AML-193 (cell line): ENCODE measurements at regions not wholly inside any gene's neighbourhood (a gene's known extent, or its start where the extent isn't known, plus 50 kb on each side); places are given as distances from the start of the nearest gene placed in this dataset.
"Not testable (repeated sequence)": the region's sequence is repeated elsewhere in the genome, so short reads cannot be mapped to it uniquely, and the experiment has no call there.

Source experiments
- DNase-seq, 2 experiments: peaks; one replicate each; lab custom pipeline; 2025; lab: John Stamatoyannopoulos, UW

DNA sequence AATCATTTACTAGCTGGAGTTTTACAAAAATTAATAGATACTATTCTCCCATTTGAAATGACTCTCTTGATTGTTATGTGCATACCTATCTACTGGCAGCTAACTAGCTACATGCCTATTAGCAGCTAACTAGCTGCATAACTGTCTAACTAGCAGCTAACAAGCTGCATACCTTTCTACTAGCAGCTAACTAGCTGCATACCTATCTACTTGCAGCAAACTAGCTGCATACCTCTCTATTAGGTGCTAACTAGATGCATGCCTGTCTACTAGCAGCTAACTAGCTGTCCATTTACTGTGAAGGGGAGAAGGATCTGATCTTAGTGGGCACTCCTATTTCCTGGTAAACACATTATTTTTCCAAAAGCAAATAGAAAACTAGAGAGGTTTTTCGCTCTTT is 439.4 kb upstream of the PFKP start:
- no peak for DNase-seq

DNA sequence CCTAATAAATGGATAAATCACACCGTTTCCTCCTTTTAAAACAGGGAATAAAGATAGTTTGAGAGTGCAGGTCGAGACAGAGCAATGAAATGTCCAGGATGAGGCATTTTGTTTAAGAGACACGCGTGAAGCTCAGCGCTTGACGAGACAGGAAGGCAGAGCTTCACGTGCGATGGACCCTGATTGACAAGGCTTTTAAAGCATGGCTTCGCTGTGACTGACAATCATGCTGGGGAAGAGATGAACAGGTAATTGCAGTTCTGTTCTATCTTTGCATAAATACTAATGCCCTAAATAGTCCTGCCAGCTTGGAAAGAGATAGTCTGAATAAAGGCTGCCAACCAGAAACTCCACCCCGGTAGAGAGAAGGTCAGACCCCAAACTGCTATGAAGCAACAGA is 442.3 kb upstream of the PFKP start:
- DNase-seq: no peak

DNA sequence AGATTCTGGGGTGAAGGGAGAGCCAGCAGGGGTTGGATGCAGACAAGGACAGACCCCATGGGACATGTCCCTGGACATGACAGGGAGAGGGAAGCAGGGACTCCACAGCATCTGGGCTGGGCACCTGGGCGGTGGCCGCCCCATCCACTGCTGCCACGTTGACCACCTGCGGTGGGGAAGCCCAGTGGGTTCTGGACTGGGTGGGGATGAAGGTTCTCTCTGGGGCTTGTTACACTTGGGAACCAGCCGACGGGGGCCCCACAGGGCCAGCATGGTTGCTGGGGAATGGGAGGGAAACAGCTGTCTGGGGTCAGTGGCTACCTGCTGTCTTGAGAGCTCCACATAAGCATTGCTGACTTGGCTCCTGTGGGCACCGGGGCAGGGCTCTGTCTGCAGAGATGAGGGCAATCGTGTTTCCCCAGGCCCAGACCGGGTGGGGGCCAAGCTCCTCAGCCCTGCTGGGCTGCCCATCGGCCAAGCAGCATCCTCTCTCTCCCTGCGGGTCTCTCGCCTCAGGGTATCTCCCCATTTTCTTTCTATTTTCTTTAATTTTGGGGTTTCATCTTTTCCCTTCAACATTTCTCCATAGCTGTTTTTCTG is 443.6 kb upstream of the PFKP start:
- DNase-seq: no peak

DNA sequence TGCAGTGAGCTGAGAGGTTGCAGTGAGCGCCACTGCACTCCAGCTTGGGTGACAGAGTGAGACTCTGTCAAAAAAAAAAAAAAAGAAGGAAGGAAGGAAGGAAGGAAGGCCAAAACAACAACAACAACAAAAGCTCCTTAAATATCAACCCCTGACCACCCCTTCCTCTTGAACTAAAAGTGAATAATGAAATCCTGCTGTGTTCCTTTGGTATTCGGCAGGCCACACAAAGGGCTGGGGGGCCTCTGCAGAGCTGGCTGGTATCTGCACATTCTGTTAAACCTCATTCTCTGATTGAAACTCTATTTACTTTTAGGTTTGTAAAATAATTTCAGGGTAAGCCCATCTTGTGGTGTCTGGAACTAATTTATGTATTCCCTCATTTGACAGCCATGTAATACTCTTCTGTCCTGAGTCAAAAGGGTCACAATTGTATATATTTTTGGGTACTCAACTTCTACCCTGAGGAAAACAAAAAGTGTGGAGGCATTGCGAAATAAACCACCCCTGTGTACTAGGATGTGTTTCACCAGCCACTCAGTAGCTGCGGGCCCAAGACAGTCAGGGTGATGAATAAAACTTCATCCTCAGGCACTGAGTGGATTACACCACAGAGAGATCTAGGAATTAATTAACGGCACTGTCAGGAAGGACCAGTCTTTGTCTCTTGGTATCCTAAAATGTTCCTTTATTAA is 446.4 kb upstream of the PFKP start:
- no peak for DNase-seq

DNA sequence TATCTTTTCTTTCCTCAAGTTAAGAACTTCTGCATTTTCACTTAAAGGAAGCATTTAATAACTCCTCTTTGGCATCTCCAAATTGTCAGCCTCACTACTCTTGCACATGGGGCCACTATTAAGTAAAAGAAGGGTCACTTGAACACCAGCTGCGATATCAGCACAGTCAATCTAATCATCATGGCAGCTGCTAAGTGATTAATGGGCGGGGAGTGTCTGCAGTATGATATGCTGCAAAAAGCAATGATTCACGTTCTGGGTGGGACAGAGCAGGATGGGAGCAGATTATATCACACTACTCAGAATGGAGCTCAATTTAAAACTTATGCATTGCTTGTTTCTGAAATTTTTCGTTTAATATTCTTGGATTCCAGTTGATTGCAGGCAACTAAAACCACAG is 447.4 kb upstream of the PFKP start:
- no peak for DNase-seq

DNA sequence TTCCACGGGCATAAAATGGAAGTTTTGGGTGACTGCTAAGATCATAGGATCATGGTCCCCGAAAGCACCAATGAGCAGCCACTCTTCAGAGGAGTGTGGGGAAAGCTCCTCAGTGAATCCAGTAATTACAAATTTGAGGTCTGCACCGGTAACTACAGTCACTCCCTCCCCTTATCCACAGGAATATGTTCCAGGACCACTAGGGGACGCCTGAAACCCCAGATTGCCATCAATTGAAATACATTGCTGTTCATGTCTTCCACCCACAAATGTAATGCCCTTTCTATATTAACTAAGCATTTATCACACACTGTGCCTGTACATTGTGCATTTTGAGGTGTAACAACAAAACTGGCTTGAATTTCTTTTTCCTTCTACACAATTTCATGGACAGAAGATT is 447.9 kb upstream of the PFKP start:
- peak; percentile 16 to 18 for DNase-seq

DNA sequence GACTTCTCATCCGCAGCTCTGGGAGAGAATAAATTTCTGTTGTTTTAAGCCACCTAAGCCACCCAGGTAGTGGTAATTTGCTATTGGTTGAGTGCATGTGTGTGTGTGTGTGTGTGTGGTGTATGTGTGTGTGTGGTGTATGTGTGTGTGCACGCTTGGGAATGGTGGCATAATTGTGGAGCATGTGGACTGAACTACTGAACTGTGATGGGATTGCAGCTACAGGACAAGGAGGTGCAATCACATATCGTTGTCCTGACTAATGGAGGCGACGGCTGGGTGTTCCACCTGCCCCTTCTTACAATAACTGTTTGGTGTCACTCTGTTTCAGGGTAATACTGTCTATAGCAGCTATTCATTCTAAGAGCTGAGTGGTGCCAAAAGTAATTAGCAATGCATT is 448.7 kb upstream of the PFKP start:
- DNase-seq: no peak

DNA sequence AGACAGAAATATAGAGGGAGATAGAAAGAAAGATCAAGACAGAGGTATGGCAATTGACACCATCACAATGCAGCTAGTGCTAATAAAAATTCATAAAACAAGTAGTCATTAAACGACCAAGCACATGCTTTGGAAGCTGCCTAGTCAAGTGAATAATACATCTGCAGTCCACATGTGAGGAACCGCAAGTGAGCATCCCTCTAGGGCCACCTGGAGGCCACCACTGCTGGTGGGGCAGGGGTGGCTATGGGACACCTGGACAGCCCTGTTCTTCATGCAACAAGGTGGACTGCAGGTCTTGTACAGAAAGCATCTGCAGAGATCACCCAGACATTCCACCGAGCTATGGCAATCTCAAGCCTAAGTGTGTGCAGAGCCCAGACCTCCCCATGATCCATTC is 451.1 kb upstream of the PFKP start:
- no peak for DNase-seq

DNA sequence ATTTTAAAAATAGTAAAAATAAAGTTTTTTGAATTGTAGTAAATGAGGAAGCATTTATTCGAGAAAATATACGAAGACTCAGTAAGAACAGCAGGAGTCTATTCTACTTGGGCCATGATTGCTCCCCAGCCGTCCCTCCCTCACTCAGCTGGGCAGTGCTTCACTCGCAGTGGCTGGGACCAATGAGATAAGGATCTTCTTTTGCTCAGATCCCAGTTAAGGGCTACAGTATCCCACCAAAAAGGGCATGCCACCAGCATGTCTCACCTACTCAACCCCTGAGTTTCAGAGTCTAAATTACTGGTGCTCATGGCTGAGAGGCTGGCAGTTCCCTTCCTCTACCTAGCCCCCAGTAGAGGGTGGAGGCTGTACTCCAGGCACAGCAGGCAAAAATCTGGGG is 455.7 kb upstream of the PFKP start:
- no peak for DNase-seq

DNA sequence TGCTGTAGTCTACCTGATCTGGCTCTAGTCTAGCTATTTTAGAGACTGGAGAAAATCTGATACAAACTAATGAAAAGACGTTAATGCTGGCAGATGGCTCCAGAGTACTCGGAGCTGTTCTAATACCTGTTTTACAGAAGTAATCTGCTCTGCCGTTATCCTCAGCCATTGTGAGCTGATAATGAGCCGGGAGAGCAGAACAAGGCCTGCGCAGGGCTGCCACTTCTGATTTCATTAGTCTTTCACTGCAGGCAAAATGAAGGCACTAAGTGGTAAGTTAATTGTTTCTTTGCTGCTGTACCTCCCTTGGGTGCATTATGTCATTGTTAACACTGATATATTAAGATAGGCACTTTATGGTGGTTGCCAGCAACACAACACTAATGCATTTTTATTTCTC is 456.4 kb upstream of the PFKP start:
- no peak for DNase-seq

DNA sequence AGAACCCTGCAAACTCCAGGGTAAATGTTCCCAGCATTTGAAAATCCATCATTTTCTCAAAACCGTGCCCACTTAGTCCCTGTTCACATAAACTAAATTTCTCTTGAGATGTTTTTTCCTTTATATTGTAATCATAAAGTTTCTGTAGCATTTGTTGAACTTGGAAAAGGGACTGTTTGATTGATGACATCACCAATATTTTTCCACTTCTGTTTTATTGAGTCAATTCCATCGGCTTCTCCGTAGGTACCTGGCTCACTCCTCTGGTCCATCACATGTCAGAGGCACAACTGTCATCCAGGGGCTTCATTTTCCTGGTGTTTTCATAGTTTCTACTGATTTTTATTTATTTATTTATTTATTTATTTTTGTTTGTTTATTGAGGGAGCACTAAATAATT is 462.5 kb upstream of the PFKP start:
- DNase-seq: no peak

DNA sequence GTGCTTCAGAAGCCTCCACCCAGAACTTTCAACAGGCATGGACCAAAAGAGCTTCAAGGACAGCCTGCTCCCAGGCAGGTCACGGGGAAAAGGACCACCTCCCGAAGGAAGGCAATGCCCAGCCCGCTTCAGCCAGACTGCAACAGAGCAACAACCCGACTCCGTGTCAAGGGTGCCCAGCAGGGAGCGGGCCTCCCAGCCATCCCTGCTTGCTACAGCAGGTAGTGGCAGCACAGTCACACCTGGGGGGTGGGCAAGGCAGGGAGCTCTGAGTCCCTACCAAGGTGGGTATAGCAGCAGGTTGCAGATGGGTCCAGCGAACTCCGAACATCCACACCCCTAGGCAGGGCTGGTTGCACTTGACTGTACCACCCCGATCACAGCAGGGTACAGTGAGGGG is 467.8 kb upstream of the PFKP start:
- DNase-seq: no peak

DNA sequence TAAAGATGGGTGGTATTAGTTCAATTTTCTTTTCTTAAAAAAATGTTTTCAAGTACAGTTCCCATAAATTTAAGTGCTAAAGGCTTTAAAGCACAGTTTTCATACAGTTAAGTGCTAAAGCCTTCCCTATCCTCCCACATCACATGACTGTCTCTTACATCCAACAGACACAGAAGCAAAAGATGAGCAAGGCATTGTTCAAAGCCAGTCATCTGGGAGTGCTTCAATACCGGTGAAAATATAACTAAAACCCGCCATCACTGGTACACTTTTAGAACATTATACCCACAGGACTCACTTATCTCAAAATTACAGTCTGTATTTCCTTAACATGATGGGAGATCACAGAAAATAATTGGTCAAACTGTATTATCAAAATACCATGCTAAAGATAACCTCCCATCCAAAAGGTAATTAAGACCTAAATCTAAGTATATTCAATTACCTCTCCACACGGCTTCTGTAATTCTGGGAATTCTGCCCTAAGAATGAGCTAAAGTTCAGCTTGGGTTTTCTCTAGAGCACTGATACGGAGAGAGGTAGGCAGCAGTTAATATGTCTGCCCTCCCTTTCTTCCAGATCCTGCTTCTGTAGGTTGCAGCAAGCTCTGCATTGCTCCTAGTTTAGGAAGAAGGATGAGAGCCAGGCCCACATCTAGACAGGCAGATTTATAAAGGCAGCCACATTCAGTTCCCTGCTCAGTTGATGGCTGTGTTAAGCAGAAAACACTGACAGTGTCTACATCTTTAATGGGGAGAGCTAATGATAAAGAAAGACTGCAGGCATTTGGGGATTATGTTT is 474.8 kb upstream of the PFKP start:
- no peak for DNase-seq

DNA sequence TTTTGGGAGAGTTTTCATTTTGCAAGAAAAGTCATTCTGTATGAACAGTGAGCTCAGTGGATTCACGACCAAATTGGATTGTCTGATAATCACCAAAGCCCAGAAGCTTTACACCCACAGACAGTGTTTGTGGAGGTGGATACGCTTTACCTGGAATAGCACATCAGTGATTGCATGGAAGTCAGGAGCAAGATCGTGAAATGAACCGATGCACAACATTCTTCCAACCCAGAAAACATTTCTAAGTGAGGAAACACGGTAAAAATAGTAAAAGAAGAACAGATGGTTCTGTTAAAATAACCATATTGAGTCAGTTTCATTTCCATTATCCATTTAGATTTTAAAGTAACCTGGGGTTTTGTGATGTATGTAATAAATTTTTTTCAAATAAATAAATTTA is 478.2 kb upstream of the PFKP start:
- DNase-seq: no peak

DNA sequence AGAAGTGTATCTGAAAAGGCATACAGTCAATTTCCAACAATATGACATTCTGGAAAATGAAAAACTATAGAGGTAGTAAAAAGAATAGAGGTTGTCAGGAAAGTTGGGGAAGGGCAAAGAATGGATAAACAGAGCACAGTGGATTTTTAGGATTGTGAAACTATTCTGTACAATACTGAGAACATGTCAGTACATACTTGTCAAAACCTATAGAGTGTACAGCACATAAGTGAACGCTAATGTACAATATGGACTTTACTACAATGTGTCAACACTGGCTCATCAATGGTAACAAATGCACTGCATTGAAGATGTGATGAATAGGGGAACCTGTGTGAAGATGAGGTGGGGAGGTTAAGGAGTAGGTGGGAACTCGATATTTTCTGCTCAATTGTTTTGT is 483.0 kb upstream of the PFKP start:
- no peak for DNase-seq

DNA sequence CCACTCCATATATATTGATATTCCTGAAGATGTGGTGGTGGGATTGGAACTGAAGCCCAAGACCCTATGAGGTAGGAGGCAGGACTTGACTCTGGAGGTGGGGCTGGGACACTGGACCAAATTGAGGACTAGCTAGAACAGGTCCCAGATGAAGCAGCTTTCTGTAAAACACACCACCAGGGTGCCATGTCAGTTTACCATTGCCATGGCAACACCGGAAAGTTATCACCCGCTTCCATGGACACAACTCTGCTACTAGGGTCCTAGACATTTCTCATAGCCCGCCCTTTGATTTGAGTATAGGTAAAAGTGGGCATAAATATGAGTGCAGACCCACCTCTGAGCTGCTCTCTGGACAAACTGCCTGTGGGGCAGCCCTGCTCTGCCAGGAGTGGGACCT is 490.5 kb upstream of the PFKP start:
- no peak for DNase-seq

DNA sequence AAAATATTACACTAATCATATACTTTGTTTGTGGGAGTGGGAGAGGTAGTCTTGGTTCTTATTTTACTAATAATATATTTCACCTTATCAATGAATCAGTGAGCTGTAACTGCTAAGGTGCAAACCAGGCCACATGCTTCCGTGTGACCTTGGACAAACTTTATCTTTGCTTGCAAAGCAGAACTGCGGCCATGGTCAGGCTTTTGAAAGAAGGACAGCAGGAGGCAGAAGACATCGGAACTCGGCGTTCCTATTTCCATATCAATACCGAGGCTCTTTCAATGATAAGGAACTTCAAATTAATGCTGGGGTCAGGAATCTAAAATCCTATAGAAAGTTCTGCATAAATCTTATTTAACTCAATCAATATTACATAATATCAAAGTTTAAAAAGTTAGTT is 491.9 kb upstream of the PFKP start:
- DNase-seq: no peak

DNA sequence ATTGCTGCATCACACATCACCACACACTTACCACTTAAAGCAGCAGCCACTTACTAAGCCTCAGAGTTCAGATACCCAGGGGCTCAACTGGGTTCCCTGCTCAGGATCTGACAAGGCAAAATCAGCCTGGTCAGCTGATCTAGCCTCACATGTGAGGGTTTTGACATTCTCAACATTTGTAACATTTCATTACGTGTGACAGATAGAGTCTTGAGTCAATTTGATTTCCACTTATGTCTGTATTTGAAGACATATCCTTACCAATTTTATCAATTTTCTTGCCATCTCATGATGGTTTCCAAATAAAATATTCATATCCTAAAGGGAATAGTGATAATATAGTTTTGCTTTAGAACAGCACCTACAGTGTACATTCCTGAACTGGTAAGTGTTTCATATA is 494.7 kb upstream of the PFKP start:
- DNase-seq: no peak

DNA sequence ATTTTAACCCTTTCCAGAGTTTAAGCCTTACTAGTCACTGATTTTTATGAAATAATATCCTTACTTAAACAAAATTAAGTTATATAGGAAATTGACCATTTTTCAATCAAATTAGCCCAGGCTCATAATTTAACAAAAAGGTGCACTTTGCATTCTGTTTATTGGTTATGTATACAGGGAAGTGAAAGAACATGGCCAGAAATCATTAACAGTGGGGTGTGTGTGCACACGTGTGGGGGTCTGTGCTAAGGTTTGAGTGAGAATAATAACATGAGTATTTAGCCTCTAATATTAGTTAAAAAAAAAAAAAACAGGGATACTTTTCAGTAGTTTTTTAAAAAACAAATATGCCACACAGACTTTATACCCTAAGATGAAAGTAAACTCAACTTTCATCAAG is 510.5 kb upstream of the PFKP start:
- no peak for DNase-seq

DNA sequence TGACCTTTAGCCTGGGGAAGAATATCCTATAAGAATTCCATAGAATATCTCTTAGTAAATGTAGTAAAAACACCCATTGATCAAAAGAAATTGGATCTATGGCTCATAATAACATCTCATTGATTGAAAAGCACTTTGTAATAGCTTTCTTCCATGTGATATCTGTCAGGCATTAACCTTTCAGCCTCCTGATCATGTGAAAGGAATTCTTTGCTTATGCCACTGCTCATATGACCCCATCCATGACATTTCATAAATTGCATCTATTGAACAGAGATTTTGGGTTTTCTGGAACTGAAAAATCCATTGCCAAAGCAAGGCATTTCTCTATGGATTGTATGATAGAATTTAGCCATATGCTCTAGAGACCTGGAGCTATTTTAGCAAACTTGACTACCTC is 519.3 kb upstream of the PFKP start:
- DNase-seq: no peak

DNA sequence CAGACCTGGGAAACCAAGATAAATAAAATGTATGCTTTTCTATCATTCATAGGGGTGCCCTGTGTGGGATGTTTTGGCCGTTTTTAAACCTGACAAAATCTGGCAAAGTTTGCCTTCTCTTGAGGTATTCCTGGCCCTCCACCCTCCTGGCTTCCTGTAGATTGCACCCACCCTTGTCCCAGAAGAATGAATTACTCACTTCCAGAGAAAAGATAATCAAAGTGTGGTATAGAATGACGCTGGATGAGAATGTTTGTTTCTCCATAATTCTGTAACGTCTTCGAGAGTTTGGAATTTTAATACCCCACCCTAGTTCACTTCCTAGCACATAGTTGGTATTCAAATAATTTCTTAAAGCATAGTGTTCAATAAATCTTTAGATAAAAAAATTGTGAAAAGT is 519.7 kb upstream of the PFKP start:
- no peak for DNase-seq

DNA sequence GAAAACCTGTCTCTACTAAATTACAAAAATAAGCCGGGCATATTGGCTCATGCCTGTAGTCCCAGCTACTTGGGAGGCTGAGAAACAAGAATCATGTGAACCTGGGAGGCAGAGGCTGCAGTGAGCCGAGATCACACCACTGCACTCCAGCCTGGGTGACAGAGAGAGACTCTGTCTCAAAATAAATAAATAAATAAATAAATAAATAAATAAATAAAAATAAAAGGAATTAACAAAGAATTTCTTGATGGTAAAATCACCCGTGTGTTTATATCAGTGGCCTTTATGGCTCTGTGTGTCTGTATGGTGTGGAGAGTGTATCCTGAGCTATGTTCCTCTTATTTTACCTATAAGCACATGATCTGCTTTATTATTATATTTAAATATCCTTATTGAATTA is 520.5 kb upstream of the PFKP start:
- DNase-seq: not testable (repeated sequence)

DNA sequence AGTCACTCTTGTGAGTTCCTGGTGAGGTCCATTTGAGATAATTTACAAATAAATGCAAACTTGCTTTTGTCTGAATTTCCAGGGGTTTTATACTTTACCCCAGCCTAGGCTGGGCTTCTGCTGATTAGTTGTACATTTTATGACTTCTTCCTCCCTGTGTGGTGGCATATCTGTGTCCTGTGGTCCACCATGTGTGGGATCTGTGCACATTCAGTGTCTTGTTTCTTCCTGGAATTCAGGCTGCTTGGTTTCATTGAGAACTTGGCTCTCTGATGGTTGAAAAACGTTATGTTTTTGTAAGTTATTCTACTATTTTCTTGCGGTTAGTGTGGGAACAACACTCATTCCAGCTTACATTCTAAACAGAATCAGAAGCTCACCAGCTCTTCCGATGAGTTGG is 523.4 kb upstream of the PFKP start:
- DNase-seq: no peak
